GM23338 (cell line): ENCODE measurements at regions not wholly inside any gene's neighbourhood (a gene's known extent, or its start where the extent isn't known, plus 50 kb on each side); places are given as distances from the start of the nearest gene placed in this dataset.

ENCODE experiments used
- CREB1 ChIP-seq: fragments of 250-450 bp; sonication (Bioruptor Pico); IDR thresholded peaks from 2 replicates; pipeline ENCODE4 v1.5.0; 2020; ENCODE audit warnings: low read depth, mild to moderate bottlenecking, moderate library complexity
- EZH2 ChIP-seq: fragments of 200-600 bp; sonication (generic); IDR thresholded peaks from one replicate; pipeline ENCODE4 v1.8.0; 2017; ENCODE audit warnings: antibody characterized with exemption, mild to moderate bottlenecking, low read depth; ENCODE audit not compliant: unreplicated experiment
- EZH2phosphoT487 ChIP-seq: fragments of 200-600 bp; sonication (generic); IDR thresholded peaks from one replicate; pipeline ENCODE4 v1.8.1; 2018; ENCODE audit warnings: antibody characterized with exemption; ENCODE audit not compliant: unreplicated experiment
- NANOG ChIP-seq: IDR thresholded peaks from 2 replicates; pipeline ENCODE4 v1.6.1; 2016; ENCODE audit warnings: antibody characterized with exemption, borderline replicate concordance
- POLR2AphosphoS5 ChIP-seq: IDR thresholded peaks from 2 replicates; pipeline ENCODE4 v1.6.1; 2016; ENCODE audit warnings: antibody characterized with exemption, low read depth
- STAT1 ChIP-seq: IDR thresholded peaks from one replicate; pipeline ENCODE4 v1.6.1; 2016; ENCODE audit warnings: antibody characterized with exemption; ENCODE audit not compliant: unreplicated experiment
- ZNF114 ChIP-seq: fragments of 250-450 bp; sonication (Bioruptor Pico); IDR thresholded peaks from 2 replicates; pipeline ENCODE4 v1.5.0; 2020; ENCODE audit warnings: mild to moderate bottlenecking, moderate library complexity
- ZNF462 ChIP-seq: fragments of 250-450 bp; sonication (Bioruptor Pico); IDR thresholded peaks from 2 replicates; pipeline ENCODE4 v1.5.0; 2020; ENCODE audit warnings: mild to moderate bottlenecking, moderate library complexity
- TF ChIP-seq, protein P1 (sequence below), 2 experiments: fragments of 200-600 bp in 1 of 2; sonication (generic) in 1 of 2; conservative IDR thresholded peaks; 2 replicates each; pipeline versions ENCODE4 v1.5.1 to v1.6.1; 2016 to 2017; ENCODE audit warnings: antibody characterized with exemption in 2 of 2, low read depth in 2 of 2, mild to moderate bottlenecking in 2 of 2, moderate library complexity in 1 of 2
- TF ChIP-seq, protein P2 (sequence below): IDR thresholded peaks from one replicate; pipeline ENCODE4 v1.6.1; 2018; ENCODE audit warnings: antibody characterized with exemption; ENCODE audit not compliant: unreplicated experiment
- TF ChIP-seq, protein P3 (sequence below): IDR thresholded peaks from 2 replicates; pipeline ENCODE4 v1.6.1; 2016; ENCODE audit warnings: antibody characterized with exemption

DNA sequence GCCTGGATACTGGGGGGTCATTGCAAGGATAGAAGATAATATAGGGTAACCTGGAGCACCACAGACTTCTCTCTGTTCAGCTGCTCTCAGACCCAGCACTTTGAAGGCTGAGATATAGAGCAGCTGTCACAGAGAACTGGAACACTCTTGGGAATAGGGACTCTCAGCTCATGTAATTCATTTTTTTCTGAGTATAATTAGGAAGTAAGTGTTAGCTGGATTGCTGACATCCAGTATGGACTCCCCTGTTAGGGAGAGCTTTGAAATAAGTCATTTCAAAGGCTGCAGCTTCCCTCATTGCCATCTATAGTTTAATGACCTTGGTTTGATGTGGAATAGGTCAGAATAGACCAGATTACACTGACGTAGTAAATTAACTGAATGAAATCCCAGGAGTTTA lies 120.8 kb upstream of the POU2AF2 start:
- TF ChIP-seq, protein P1, sequence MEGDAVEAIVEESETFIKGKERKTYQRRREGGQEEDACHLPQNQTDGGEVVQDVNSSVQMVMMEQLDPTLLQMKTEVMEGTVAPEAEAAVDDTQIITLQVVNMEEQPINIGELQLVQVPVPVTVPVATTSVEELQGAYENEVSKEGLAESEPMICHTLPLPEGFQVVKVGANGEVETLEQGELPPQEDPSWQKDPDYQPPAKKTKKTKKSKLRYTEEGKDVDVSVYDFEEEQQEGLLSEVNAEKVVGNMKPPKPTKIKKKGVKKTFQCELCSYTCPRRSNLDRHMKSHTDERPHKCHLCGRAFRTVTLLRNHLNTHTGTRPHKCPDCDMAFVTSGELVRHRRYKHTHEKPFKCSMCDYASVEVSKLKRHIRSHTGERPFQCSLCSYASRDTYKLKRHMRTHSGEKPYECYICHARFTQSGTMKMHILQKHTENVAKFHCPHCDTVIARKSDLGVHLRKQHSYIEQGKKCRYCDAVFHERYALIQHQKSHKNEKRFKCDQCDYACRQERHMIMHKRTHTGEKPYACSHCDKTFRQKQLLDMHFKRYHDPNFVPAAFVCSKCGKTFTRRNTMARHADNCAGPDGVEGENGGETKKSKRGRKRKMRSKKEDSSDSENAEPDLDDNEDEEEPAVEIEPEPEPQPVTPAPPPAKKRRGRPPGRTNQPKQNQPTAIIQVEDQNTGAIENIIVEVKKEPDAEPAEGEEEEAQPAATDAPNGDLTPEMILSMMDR (conservative IDR thresholded peaks at IDR 0.05; ENCODE audit: low read depth in 2 of 2) = no peak
- TF ChIP-seq POLR2AphosphoS5 = no peak
- no peak for TF ChIP-seq EZH2phosphoT487
- TF ChIP-seq EZH2 = no peak
- TF ChIP-seq, protein P2, sequence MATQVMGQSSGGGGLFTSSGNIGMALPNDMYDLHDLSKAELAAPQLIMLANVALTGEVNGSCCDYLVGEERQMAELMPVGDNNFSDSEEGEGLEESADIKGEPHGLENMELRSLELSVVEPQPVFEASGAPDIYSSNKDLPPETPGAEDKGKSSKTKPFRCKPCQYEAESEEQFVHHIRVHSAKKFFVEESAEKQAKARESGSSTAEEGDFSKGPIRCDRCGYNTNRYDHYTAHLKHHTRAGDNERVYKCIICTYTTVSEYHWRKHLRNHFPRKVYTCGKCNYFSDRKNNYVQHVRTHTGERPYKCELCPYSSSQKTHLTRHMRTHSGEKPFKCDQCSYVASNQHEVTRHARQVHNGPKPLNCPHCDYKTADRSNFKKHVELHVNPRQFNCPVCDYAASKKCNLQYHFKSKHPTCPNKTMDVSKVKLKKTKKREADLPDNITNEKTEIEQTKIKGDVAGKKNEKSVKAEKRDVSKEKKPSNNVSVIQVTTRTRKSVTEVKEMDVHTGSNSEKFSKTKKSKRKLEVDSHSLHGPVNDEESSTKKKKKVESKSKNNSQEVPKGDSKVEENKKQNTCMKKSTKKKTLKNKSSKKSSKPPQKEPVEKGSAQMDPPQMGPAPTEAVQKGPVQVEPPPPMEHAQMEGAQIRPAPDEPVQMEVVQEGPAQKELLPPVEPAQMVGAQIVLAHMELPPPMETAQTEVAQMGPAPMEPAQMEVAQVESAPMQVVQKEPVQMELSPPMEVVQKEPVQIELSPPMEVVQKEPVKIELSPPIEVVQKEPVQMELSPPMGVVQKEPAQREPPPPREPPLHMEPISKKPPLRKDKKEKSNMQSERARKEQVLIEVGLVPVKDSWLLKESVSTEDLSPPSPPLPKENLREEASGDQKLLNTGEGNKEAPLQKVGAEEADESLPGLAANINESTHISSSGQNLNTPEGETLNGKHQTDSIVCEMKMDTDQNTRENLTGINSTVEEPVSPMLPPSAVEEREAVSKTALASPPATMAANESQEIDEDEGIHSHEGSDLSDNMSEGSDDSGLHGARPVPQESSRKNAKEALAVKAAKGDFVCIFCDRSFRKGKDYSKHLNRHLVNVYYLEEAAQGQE = no peak
- TF ChIP-seq CREB1 (CRISPR knock-in tag) = no peak
- TF ChIP-seq ZNF462 = no peak
- no peak for TF ChIP-seq STAT1
- TF ChIP-seq, protein P3, sequence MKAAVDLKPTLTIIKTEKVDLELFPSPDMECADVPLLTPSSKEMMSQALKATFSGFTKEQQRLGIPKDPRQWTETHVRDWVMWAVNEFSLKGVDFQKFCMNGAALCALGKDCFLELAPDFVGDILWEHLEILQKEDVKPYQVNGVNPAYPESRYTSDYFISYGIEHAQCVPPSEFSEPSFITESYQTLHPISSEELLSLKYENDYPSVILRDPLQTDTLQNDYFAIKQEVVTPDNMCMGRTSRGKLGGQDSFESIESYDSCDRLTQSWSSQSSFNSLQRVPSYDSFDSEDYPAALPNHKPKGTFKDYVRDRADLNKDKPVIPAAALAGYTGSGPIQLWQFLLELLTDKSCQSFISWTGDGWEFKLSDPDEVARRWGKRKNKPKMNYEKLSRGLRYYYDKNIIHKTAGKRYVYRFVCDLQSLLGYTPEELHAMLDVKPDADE = no peak
- TF ChIP-seq ZNF114 (CRISPR knock-in tag) = no peak
- TF ChIP-seq NANOG = no peak
